ENCODE measurements at regions not wholly inside any gene's neighbourhood (a gene's known extent, or its start where the extent isn't known, plus 50 kb on each side); places are given as distances from the start of the nearest gene placed in this dataset.

DNA sequence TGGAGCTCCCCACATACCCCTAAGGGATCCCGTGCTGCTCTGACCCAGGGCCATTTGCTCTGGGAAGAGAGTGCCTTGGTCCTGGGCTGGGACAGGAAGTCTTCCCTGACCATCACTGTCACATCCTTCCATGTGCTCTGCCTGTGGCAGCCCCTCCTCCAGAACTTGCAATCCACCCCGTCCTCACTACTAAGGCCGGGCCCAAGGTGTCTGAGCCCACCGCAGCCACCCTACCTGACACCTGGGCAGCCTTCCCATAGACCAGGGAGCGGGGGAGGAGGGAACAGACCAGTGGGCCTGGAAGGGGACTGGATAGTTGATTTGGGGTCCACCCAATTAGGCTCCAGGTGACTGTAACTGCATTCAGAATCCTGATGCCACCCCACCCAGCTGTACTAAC is 117.5 kb upstream of the CRHR1 start:
- TF ChIP-seq POLR2AphosphoS5 (IDR thresholded peaks at IDR 0.05; ENCODE audit: low read depth, low read length), result no peak
- no peak for TF ChIP-seq REST (IDR thresholded peaks at IDR 0.05; ENCODE audit: insufficient read depth in 1 of 2, low read depth in 2 of 2, low read length in 2 of 2)
- TF ChIP-seq TAF1 (IDR thresholded peaks at IDR 0.05; ENCODE audit: borderline replicate concordance, insufficient read depth, low read length), result no peak

Data from PFSK-1 (cell line).